ENCODE measurements at regions not wholly inside any gene's neighbourhood (a gene's known extent, or its start where the extent isn't known, plus 50 kb on each side); places are given as distances from the start of the nearest gene placed in this dataset.
A peak's percentile ranks its signal among the peaks of the same experiment; 100 is the strongest.

DNA sequence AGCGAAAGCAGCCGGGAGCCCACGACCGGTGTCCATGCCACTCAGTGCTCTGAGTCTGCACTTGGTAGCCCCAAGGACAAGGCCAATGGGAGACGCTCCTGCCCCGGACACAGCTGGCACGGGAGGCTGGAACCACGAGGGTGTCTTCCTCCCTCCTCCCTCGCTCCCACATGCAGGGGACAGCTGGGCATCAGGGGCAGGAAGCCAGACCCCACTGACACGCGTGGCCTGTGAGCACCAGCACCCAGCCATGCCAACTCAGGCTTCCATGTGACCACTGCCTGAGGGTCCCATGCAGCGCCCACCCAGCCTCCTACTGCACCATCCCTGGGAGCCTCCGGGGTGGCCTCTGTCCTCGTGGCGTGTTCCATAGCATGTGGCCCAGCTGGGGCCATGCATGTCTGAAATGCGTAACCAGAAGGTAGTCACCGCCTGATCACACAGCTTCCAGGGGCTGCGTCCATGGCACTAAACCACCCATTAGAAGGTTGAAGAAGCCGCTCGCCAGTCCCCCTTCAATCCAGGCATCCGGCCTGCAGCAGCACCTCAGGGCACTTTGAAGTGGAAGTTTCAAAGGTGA lies 323.2 kb upstream of the SALL3 start:
- CTCF ChIA-PET = no interaction called here
- POLR2A ChIA-PET = no interaction called here
- DNase-seq (ENCODE audit: extremely low spot score) = no peak
- no peak for TF ChIP-seq CTCF (IDR thresholded peaks at IDR 0.05; ENCODE audit: control extremely low read depth, extremely low read depth, low read depth, missing control alignments)

DNA sequence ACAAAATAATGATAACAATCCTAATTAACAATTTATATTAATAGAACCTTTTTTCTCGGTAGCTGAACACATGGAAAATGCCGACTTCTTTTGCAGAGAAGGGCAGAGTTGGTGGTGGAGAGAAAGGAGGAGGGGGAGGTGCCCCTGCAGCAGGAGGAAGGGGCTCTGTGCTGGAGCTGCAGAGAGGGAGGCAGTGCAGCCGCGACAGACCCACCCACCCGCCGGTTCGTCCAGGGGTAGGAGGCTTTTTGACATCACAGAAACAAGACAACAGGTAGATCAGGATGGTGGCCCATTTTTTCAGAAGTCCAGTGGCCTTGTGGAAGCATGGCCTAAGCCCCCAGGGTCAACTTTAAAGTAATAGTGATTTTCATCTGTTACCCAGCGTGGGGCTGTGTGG lies 321.1 kb upstream of the SALL3 start:
- TF ChIP-seq CTCF (IDR thresholded peaks at IDR 0.05; ENCODE audit: control extremely low read depth, extremely low read depth, low read depth, missing control alignments) = no peak
- no peak for DNase-seq (ENCODE audit: extremely low spot score)
- POLR2A ChIA-PET = no interaction called here
- CTCF ChIA-PET = no interaction called here

GRCh38 chr18:78659057-78659456 lies 320.6 kb upstream of the SALL3 start:
- ChIA-PET CTCF (no interaction called here), POLR2A (no interaction called here)
- no peak for TF ChIP-seq CTCF (IDR thresholded peaks at IDR 0.05; ENCODE audit: control extremely low read depth, extremely low read depth, low read depth, missing control alignments)
- DNase-seq (ENCODE audit: extremely low spot score) = no peak

DNA sequence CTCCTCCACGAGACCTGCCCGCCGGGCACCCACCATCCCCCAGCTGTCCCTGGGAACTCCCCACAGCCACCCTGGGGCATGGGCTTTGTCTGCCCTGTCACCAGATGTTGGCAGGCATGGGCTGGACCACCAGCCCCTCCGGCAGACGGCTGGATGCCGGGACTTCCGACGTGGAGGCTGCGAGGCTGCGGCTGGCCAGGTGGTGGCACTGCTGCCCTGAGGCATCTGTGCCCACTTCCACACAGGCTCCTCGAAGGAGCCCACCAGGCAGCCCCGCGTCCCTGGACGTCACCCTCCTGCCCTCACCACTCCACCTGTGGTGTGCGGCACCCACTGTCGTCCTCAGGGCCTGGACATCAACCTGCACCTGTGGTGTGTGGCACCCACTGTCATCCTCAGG lies 319.9 kb upstream of the SALL3 start:
- CTCF ChIA-PET = no interaction called here
- peak; percentile 20 for TF ChIP-seq CTCF (IDR thresholded peaks at IDR 0.05; ENCODE audit: control extremely low read depth, extremely low read depth, low read depth, missing control alignments)
- DNase-seq (ENCODE audit: extremely low spot score) = no peak
- POLR2A ChIA-PET = no interaction called here

DNA sequence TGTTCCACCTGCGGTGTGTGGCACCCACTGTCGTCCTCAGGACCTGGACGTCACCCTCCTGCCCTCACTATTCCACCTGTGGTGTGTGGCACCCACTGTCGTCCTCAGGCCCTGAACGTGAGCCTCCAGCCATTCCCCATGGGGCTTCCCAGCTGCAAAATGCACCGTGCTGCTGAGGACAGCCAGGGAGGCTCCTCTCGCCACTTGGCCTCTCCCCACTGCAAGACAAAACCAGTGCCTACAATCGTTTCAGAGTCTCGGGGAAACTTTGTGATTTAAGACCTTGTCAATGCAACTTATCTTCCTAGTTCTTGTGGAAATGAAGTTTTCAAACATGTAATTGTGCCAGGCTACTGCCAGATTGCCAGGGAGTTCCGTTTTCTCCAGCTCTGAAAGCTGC lies 319.3 kb upstream of the SALL3 start:
- DNase-seq (ENCODE audit: extremely low spot score) = no peak
- no peak for TF ChIP-seq CTCF (IDR thresholded peaks at IDR 0.05; ENCODE audit: control extremely low read depth, extremely low read depth, low read depth, missing control alignments)
- ChIA-PET CTCF (no interaction called here), POLR2A (no interaction called here)

- no peak for TF ChIP-seq CTCF (IDR thresholded peaks at IDR 0.05; ENCODE audit: control extremely low read depth, extremely low read depth, low read depth, missing control alignments)
- POLR2A ChIA-PET = no interaction called here
- CTCF ChIA-PET = no interaction called here
- DNase-seq (ENCODE audit: extremely low spot score) = no peak
Observed at GRCh38 chr18:78661316-78661715, 318.3 kb upstream of the SALL3 start.

GRCh38 chr18:78662879-78663278 lies 316.7 kb upstream of the SALL3 start:
- no peak for DNase-seq (ENCODE audit: extremely low spot score)
- POLR2A ChIA-PET = no interaction called here
- no peak for TF ChIP-seq CTCF (IDR thresholded peaks at IDR 0.05; ENCODE audit: control extremely low read depth, extremely low read depth, low read depth, missing control alignments)
- CTCF ChIA-PET = no interaction called here

Data from GM10248 (cell line).